Stimulated activated CD4-positive, alpha-beta T cell treated with anti-CD3 and anti-CD28 coated beads, Interleukin-12 subunit alpha, Interleukin-12 subunit beta, amount 100 ng/mL, for 4 hours (primary cell): ENCODE measurements at regions not wholly inside any gene's neighbourhood (a gene's known extent, or its start where the extent isn't known, plus 50 kb on each side); places are given as distances from the start of the nearest gene placed in this dataset.

Source experiments
- DNase-seq: peaks from one replicate; pipeline ENCODE4 v3.0.0-alpha.2; 2020

GRCh38 chr15:77818484-77819047 lies 185.9 kb upstream of the LINGO1 start:
- no peak for DNase-seq

- no peak for DNase-seq
Observed at GRCh38 chr15:77817434-77817833, 184.7 kb upstream of the LINGO1 start.

- no peak for DNase-seq
Observed at GRCh38 chr15:77816983-77817382, 184.3 kb upstream of the LINGO1 start.

GRCh38 chr15:77815015-77815414 lies 182.3 kb upstream of the LINGO1 start:
- no peak for DNase-seq

- DNase-seq: no peak
Observed at GRCh38 chr15:77812664-77813063, 180.0 kb upstream of the LINGO1 start.

- no peak for DNase-seq
Observed at GRCh38 chr15:77811270-77811669, 178.6 kb upstream of the LINGO1 start.

GRCh38 chr15:77810130-77810571 lies 177.4 kb upstream of the LINGO1 start:
- DNase-seq: no peak

GRCh38 chr15:77808581-77809177 lies 176.0 kb upstream of the LINGO1 start:
- DNase-seq: no peak

- DNase-seq: no peak
Observed at GRCh38 chr15:77808075-77808474, 175.4 kb upstream of the LINGO1 start.

GRCh38 chr15:77807611-77808010 lies 174.9 kb upstream of the LINGO1 start:
- DNase-seq: no peak

GRCh38 chr15:77807115-77807514 lies 174.4 kb upstream of the LINGO1 start:
- no peak for DNase-seq

GRCh38 chr15:77804210-77804609 lies 171.5 kb upstream of the LINGO1 start:
- no peak for DNase-seq

- no peak for DNase-seq
Observed at GRCh38 chr15:77803487-77803886, 170.8 kb upstream of the LINGO1 start.

- DNase-seq: no peak
Observed at GRCh38 chr15:77800305-77800704, 167.6 kb upstream of the LINGO1 start.

- no peak for DNase-seq
Observed at GRCh38 chr15:77798847-77799246, 166.1 kb upstream of the LINGO1 start.

- no peak for DNase-seq
Observed at GRCh38 chr15:77798151-77798835, 165.6 kb upstream of the LINGO1 start.

GRCh38 chr15:77797270-77797669 lies 164.6 kb upstream of the LINGO1 start:
- no peak for DNase-seq

GRCh38 chr15:77796046-77796729 lies 163.5 kb upstream of the LINGO1 start:
- no peak for DNase-seq

GRCh38 chr15:77795446-77795845 lies 162.7 kb upstream of the LINGO1 start:
- DNase-seq: no peak

GRCh38 chr15:77791941-77792340 lies 159.2 kb upstream of the LINGO1 start:
- DNase-seq: no peak

GRCh38 chr15:77790481-77790880 lies 157.8 kb upstream of the LINGO1 start:
- DNase-seq: no peak

GRCh38 chr15:77786956-77787355 lies 154.2 kb upstream of the LINGO1 start:
- no peak for DNase-seq

- no peak for DNase-seq
Observed at GRCh38 chr15:77786181-77786890, 153.6 kb upstream of the LINGO1 start.
